HCT116 (cell line): ENCODE measurements at regions not wholly inside any gene's neighbourhood (a gene's known extent, or its start where the extent isn't known, plus 50 kb on each side); places are given as distances from the start of the nearest gene placed in this dataset.

Experiments used
- CEBPB ChIP-seq: IDR thresholded peaks from 2 replicates; pipeline ENCODE4 v1.6.1; 2012; ENCODE audit warnings: low read depth
- CTCF ChIP-seq, 3 experiments: fragments of 200-600 bp in 1 of 3; sonication (generic) in 1 of 3; IDR thresholded peaks in 2 of 3; conservative IDR thresholded peaks in 1 of 3; 2 replicates each; pipeline ENCODE4 v1.5.1; 2012 to 2017; ENCODE audit warnings: low read depth in 2 of 3, low read length in 2 of 3, antibody characterized with exemption in 1 of 3, borderline replicate concordance in 1 of 3, control low read depth in 1 of 3, mild to moderate bottlenecking in 1 of 3, mixed read lengths in 1 of 3, mixed run types in 1 of 3, moderate library complexity in 1 of 3; ENCODE audit not compliant: insufficient read depth in 1 of 3
- EGR1 ChIP-seq: IDR thresholded peaks from 2 replicates; pipeline ENCODE4 v1.6.1; 2012; ENCODE audit warnings: low read depth
- EZH2 ChIP-seq: fragments of 200-600 bp; sonication (generic); IDR thresholded peaks from 2 replicates; pipeline ENCODE4 v1.6.1; 2017; ENCODE audit warnings: antibody characterized with exemption, mixed run types
- EZH2phosphoT487 ChIP-seq: fragments of 200-600 bp; IDR thresholded peaks from 2 replicates; pipeline ENCODE4 v1.6.1; 2018; ENCODE audit warnings: antibody characterized with exemption, borderline replicate concordance
- POLR2A ChIP-seq: IDR thresholded peaks from 2 replicates; pipeline ENCODE4 v1.7.0; 2011; ENCODE audit warnings: borderline replicate concordance; ENCODE audit not compliant: insufficient read depth, insufficient read length; ENCODE audit errors: extremely low read depth
- POLR2AphosphoS5 ChIP-seq: IDR thresholded peaks from 2 replicates; pipeline ENCODE4 v1.6.1; 2011; ENCODE audit warnings: mild to moderate bottlenecking, low read depth, low read length, moderate library complexity
- RAD21 ChIP-seq: IDR thresholded peaks from 2 replicates; pipeline ENCODE4 v1.6.1; 2012; ENCODE audit warnings: low read depth, mild to moderate bottlenecking
- SRF ChIP-seq: IDR thresholded peaks from 2 replicates; pipeline ENCODE4 v1.6.1; 2012; ENCODE audit warnings: low read depth
- TCF7L2 ChIP-seq: IDR thresholded peaks from 2 replicates; pipeline ENCODE4 v1.7.0; 2011; ENCODE audit warnings: borderline replicate concordance, inconsistent platforms; ENCODE audit not compliant: insufficient read depth, insufficient read length; ENCODE audit errors: extremely low read depth
- YY1 ChIP-seq: IDR thresholded peaks from 2 replicates; pipeline ENCODE4 v1.6.1; 2011; ENCODE audit warnings: low read length, low read depth, moderate library complexity, mild to moderate bottlenecking; ENCODE audit not compliant: insufficient replicate concordance; ENCODE audit errors: extremely low read depth
- TF ChIP-seq, protein P1 (sequence below): IDR thresholded peaks from 2 replicates; pipeline ENCODE4 v1.6.1; 2012
- TF ChIP-seq, protein P2 (sequence below): IDR thresholded peaks from 2 replicates; pipeline ENCODE4 v1.6.1; 2012

DNA sequence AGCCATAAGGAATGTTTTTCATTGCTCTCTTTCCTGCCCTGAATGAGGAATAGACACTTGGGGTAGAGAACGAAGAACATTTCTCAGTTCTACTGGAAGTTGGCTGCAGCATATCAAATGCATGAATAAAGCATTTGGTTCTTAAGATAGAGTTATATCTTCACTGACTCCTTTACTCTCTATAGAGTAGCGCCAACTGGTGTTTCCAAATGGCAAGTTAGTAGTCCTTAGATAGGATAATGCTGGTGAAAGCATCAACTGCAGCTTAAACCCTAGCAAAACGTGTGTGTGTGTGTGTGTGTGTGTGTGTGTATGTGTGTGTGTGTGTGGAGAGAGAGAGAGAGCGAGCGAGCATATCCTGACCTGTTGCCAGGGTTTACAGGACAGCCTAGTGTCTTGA, 62.2 kb upstream of the FRMPD4 start:
- TF ChIP-seq CTCF (IDR thresholded peaks at IDR 0.05 in 2 of 3, conservative IDR thresholded peaks at IDR 0.05 in 1 of 3; ENCODE audit: borderline replicate concordance in 1 of 3, insufficient read depth in 1 of 3, low read depth in 2 of 3, low read length in 2 of 3), result no peak
- TF ChIP-seq RAD21, result no peak
- TF ChIP-seq POLR2A, result no peak
- TF ChIP-seq EZH2, result no peak
- TF ChIP-seq POLR2AphosphoS5, result no peak
- TF ChIP-seq SRF, result no peak
- TF ChIP-seq, protein P1, sequence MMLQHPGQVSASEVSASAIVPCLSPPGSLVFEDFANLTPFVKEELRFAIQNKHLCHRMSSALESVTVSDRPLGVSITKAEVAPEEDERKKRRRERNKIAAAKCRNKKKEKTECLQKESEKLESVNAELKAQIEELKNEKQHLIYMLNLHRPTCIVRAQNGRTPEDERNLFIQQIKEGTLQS, result no peak
- no peak for TF ChIP-seq EZH2phosphoT487
- no peak for TF ChIP-seq TCF7L2
- TF ChIP-seq, protein P2, sequence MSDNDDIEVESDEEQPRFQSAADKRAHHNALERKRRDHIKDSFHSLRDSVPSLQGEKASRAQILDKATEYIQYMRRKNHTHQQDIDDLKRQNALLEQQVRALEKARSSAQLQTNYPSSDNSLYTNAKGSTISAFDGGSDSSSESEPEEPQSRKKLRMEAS, result no peak
- no peak for TF ChIP-seq YY1
- no peak for TF ChIP-seq CEBPB
- no peak for TF ChIP-seq EGR1
